ENCODE measurements at regions not wholly inside any gene's neighbourhood (a gene's known extent, or its start where the extent isn't known, plus 50 kb on each side); places are given as distances from the start of the nearest gene placed in this dataset.

GRCh38 chr4:148958317-148958716, 516.1 kb upstream of the NR3C2 start:
- Histone ChIP-seq H2AK5ac (ENCODE audit: low read depth, low read length) (no peak overlapping the region), H3K79me1 (ENCODE audit: low read depth, low read length) (no peaks in the 10 kb centered on the region), H2BK5ac (ENCODE audit: low read depth, low read length) (no peak overlapping the region), H3K18ac (ENCODE audit: extremely low read depth, low read length) (no peak overlapping the region), H4K91ac (replicated peaks; ENCODE audit: insufficient read length, low read length) (no peak overlapping the region), H4K20me1 (replicated peaks in 1 of 2; ENCODE audit: control insufficient read depth in 1 of 2, insufficient read depth in 2 of 2, low read length in 2 of 2) (no peaks in the 10 kb centered on the region), H2BK120ac (replicated peaks; ENCODE audit: low read depth, low read length) (no peak overlapping the region), H3K56ac (replicated peaks; ENCODE audit: insufficient read length, low read depth, low read length) (no peak overlapping the region), H3K9me3 (ENCODE audit: insufficient read depth in 2 of 2, low read depth in 1 of 2, low read length in 1 of 2) (no peaks in the 10 kb centered on the region), H4K5ac (ENCODE audit: insufficient read length, low read depth, low read length) (no peak overlapping the region), H3K4me2 (ENCODE audit: insufficient read depth in 1 of 2, low read depth in 2 of 2, low read length in 2 of 2) (no peak overlapping the region), H3K36me3 (ENCODE audit: control insufficient read depth in 2 of 4, insufficient read depth in 4 of 4, low read length in 3 of 4) (no peaks in the 10 kb centered on the region), H2AFZ (ENCODE audit: low read length) (no peak overlapping the region), H3K23ac (ENCODE audit: insufficient read length) (no peak overlapping the region), H2BK12ac (ENCODE audit: low read depth, low read length) (no peak overlapping the region), H3K27ac (ENCODE audit: low read depth, low read length) (no peak overlapping the region), H3K9ac (replicated peaks in 1 of 4; ENCODE audit: extremely low read depth in 1 of 4, low read depth in 3 of 4, low read length in 3 of 4) (no peak overlapping the region), H3K79me2 (ENCODE audit: control insufficient read depth in 1 of 2, insufficient read depth in 2 of 2, low read length in 2 of 2) (no peaks in the 10 kb centered on the region), H2BK20ac (ENCODE audit: low read length) (no peak overlapping the region), H3K23me2 (ENCODE audit: low read depth, low read length) (no peaks in the 10 kb centered on the region), H3K14ac (ENCODE audit: insufficient read length) (no peak overlapping the region), H3K27me3 (replicated peaks in 1 of 4; ENCODE audit: control insufficient read depth in 3 of 4, extremely low read depth in 1 of 4, insufficient read depth in 3 of 4, low read length in 3 of 4) (no peaks in the 10 kb centered on the region), H3K4me1 (replicated peaks in 1 of 4; ENCODE audit: control insufficient read depth in 3 of 4, insufficient read depth in 4 of 4, low read length in 3 of 4) (no peaks in the 10 kb centered on the region), H2BK15ac (ENCODE audit: low read length) (no peak overlapping the region), H4K8ac (ENCODE audit: extremely low read depth, insufficient read depth, low read length) (no peak overlapping the region), H3K4ac (replicated peaks; ENCODE audit: insufficient read length, low read depth, low read length) (no peak overlapping the region), H3K4me3 (ENCODE audit: extremely low read depth in 1 of 4, insufficient read depth in 2 of 4, low read depth in 3 of 4, low read length in 4 of 4) (no peak overlapping the region)
- WGBS, 2 experiments (ENCODE audit: extremely low coverage in 1 of 2, insufficient coverage in 1 of 2, insufficient read length in 1 of 2, insufficient replicate concordance in 2 of 2, low coverage in 1 of 2, low lambda C conversion rate in 2 of 2, missing lambda C conversion rate in 1 of 2), result 86% methylated on average over 1 of the region's 1 CpG; no CpG with 5 or more reads in 1 of the 2 experiments
- POLR2A ChIA-PET (ENCODE audit: partially characterized antibody), result no interaction called here
- no peak for FAIRE-seq
- CTCF ChIA-PET (ENCODE audit: partially characterized antibody), result no interaction called here
- DNase-seq (ENCODE audit: low read depth in 1 of 2, low spot score in 2 of 2), result no peak
- no peak for TF ChIP-seq CHD7 (IDR thresholded peaks at IDR 0.05; ENCODE audit: insufficient replicate concordance, low read length)

All from H1 (cell line).